ENCODE measurements at regions not wholly inside any gene's neighbourhood (a gene's known extent, or its start where the extent isn't known, plus 50 kb on each side); places are given as distances from the start of the nearest gene placed in this dataset.
"Not testable (repeated sequence)": the region's sequence is repeated elsewhere in the genome, so short reads cannot be mapped to it uniquely, and the experiment has no call there.

DNA sequence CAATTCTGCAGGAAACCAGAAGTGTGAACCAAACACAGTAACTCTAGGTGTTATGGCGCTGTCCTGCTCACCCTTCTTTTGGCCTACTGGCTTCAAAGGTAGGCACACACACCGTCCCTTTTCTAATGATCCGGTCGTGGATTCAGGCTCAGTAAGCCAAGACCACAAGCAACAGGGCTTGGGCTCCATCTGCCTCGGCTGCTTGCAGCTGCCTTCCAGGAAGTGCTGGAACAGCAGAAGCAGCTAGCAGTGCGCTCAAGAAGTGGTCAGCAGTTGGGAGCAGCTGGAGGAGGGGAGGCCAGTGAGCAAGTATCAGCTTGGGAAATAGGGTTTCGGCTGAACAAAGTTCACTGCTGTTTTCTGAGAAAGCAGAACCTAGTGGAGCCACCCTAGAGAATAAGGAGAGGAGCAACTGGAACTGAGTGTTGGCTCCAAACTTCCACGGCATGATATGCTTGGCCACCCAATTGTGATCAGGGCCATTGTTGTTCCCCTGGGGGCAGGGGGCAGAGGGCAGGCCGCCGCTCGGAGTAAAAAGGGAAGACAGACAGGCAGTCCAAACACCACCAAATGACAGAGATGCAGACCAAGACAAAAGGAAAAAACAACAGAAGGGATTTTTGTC, 173.4 kb downstream of the TOMM20 start:
- peak; percentile 14 to 73 (median 41) for TF ChIP-seq POLR2AphosphoS5 (IDR thresholded peaks at IDR 0.05)
- TF ChIP-seq, protein P1, sequence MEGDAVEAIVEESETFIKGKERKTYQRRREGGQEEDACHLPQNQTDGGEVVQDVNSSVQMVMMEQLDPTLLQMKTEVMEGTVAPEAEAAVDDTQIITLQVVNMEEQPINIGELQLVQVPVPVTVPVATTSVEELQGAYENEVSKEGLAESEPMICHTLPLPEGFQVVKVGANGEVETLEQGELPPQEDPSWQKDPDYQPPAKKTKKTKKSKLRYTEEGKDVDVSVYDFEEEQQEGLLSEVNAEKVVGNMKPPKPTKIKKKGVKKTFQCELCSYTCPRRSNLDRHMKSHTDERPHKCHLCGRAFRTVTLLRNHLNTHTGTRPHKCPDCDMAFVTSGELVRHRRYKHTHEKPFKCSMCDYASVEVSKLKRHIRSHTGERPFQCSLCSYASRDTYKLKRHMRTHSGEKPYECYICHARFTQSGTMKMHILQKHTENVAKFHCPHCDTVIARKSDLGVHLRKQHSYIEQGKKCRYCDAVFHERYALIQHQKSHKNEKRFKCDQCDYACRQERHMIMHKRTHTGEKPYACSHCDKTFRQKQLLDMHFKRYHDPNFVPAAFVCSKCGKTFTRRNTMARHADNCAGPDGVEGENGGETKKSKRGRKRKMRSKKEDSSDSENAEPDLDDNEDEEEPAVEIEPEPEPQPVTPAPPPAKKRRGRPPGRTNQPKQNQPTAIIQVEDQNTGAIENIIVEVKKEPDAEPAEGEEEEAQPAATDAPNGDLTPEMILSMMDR (IDR thresholded peaks at IDR 0.05), result no peak
- peak in 1 of 4 donors; percentile 29 for TF ChIP-seq EP300 (IDR thresholded peaks at IDR 0.05)
- peaks cover 0 to 16% (median 14%) of the 10 kb centered on the region in 4 donors for H3K4me1 ChIP-seq
- 15 to 28% methylated on average over 11 of the region's 11 CpGs for WGBS, 2 donors
- no peaks in the 10 kb centered on the region for H3K36me3 ChIP-seq
- intact Hi-C loops (cut with DNase I), result no loop called here
- H3K27me3 ChIP-seq, result no peaks in the 10 kb centered on the region
- no peak overlapping the region for H3K4me3 ChIP-seq
- DNase-seq, result peak; percentile 92
- H3K27ac ChIP-seq, result peak overlapping the region; percentile 52 to 76 (median 64)
- H3K9me3 ChIP-seq, result no peaks in the 10 kb centered on the region

DNA sequence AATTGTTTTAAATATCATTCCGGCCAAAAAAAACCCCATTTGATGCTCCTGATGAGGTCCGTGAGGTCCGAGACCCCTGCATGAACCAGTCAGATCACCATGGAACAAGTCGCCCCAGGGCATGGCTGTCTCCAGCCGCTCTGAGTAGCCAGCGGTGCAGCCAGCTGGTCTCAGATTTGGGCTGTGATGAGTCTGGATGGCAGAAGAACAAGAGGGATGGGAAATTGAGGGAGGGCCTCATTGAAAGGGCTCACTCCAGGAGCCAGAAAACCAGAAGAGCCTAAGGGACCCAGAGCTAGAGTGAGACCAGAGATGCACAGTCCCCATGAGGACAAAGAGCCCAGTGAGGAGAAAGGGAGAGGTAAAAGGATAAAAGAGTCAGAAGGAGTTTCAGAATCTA, 174.0 kb downstream of the TOMM20 start:
- no peaks in the 10 kb centered on the region for H3K27me3 ChIP-seq
- WGBS, 2 donors, result 97% methylated on average over 6 of the region's 6 CpGs
- H3K4me1 ChIP-seq, result peaks cover 0 to 16% (median 14%) of the 10 kb centered on the region in 4 donors
- no peak overlapping the region for H3K4me3 ChIP-seq
- H3K36me3 ChIP-seq, result no peaks in the 10 kb centered on the region
- no peak for DNase-seq
- intact Hi-C loops (cut with DNase I), result no loop called here
- H3K27ac ChIP-seq, result peak overlapping the region; percentile 52 to 76 (median 64)
- H3K9me3 ChIP-seq, result no peaks in the 10 kb centered on the region
- no peak for TF ChIP-seq POLR2AphosphoS5 (IDR thresholded peaks at IDR 0.05)
- no peak for TF ChIP-seq POLR2A (IDR thresholded peaks at IDR 0.05)
- no peak for TF ChIP-seq EP300 (IDR thresholded peaks at IDR 0.05)
- TF ChIP-seq, protein P1 (IDR thresholded peaks at IDR 0.05), result no peak

DNA sequence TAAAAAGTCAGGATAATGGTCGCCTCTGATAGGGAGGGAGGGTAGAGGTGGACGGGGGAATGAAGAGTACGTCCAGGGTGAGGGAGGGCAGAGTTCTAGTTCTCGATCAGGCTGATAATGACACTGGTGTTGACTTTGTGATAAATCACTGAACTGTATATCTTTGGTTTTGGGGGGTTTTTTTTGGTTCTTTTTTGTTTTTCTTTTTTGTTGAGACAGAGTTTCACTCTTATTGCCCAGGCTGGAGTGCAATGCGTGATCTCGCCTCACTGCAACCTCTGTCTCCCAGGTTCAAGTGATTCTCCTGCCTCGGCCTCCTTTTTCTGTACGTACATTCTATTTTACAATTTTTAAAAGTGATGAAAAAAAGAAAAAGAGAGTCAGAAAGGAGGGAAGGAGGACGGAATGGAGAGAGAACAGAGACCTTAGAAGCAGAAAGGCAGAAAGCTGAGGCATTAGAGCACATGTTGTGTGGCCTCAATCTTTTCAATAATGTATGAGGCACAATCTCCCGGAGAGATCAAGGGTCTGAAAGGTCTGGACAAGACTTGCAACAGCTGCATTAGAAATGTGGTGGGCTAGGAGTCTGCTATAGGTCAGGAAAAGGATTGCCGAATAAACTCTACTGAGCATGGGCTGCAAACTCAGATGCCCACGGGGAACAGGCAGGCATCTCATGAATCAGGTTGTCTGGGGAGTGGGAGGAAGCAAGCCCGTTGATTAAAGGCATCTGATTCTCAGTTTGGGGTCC, 174.8 kb downstream of the TOMM20 start:
- WGBS, 2 donors, result 80 to 81% methylated on average over 13 of the region's 13 CpGs
- H3K4me1 ChIP-seq, result peaks cover 0 to 16% (median 14%) of the 10 kb centered on the region in 4 donors
- DNase-seq, result peak; percentile 24

DNA sequence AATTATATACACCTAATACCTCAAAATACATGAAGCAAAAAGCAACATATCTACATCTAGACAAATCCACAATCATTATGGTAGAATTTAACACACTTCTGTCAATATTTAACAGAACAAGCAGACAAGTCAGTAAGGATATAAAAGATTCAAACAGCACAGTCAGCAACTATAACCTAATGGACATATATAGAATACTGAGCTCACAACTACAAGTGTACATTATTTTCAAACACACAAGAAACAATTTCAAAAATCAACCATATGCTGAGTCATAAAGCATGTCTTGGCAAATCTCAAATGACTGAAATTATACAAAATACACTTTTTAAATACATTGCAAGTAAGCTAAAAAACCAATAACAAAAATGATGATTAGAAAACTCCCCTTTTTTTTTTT, 178.0 kb downstream of the TOMM20 start:
- no peak overlapping the region for H3K27ac ChIP-seq
- H3K9me3 ChIP-seq, result no peaks in the 10 kb centered on the region
- no peak overlapping the region for H3K4me3 ChIP-seq
- no peaks in the 10 kb centered on the region for H3K36me3 ChIP-seq
- intact Hi-C loops (cut with DNase I), result no loop called here
- peaks cover 0 to 3% (median 0%) of the 10 kb centered on the region in 4 donors for H3K4me1 ChIP-seq
- TF ChIP-seq EP300 (IDR thresholded peaks at IDR 0.05), result no peak
- TF ChIP-seq, protein P1 (IDR thresholded peaks at IDR 0.05), result no peak
- no peak for TF ChIP-seq POLR2A (IDR thresholded peaks at IDR 0.05)
- TF ChIP-seq POLR2AphosphoS5 (IDR thresholded peaks at IDR 0.05), result no peak
- H3K27me3 ChIP-seq, result no peaks in the 10 kb centered on the region
- no peak for DNase-seq

More for the DNA sequence above, 174.8 kb downstream of the TOMM20 start:
- Histone ChIP-seq H3K9me3 (no peaks in the 10 kb centered on the region), H3K27ac (peak overlapping the region in 1 of 4 donors; percentile 68), H3K27me3 (no peaks in the 10 kb centered on the region), H3K36me3 (no peaks in the 10 kb centered on the region), H3K4me3 (no peak overlapping the region)
- TF ChIP-seq POLR2AphosphoS5 (IDR thresholded peaks at IDR 0.05) (no peak), EP300 (IDR thresholded peaks at IDR 0.05) (no peak), POLR2A (IDR thresholded peaks at IDR 0.05) (no peak)
- TF ChIP-seq, protein P1 (IDR thresholded peaks at IDR 0.05), result no peak
- intact Hi-C loops (cut with DNase I), result no loop called here

DNA sequence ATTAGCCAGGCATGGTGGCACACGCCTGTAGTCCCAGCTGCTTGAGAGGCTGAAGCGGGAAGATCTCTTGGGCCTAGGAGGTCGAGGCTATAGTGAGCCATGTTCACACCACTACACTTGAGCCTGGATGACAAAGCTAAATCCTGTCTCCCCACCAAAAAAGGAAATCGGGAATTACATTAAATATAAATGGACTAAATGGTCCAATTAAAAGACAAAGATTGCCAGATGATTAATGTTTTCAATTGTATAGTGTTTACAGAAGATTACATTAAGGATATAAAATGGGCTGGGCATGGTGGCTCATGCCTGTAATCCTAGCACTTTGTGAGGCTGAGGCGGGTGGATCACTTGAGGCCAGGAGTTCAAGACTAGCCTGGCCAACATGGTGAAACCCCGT, 179.1 kb downstream of the TOMM20 start:
- H3K36me3 ChIP-seq; H3K4me1 ChIP-seq; H3K27me3 ChIP-seq; intact Hi-C loops (cut with DNase I); H3K4me3 ChIP-seq; H3K27ac ChIP-seq; H3K9me3 ChIP-seq: not testable (repeated sequence)
- peak; percentile 15 for DNase-seq
- WGBS, 2 donors, result 95 to 96% methylated on average over 6 of the region's 6 CpGs
